Right atrium auricular region (tissue), 2 donors: ENCODE measurements at regions not wholly inside any gene's neighbourhood (a gene's known extent, or its start where the extent isn't known, plus 50 kb on each side); places are given as distances from the start of the nearest gene placed in this dataset.

ENCODE experiments used
- DNase-seq: peaks from one replicate; pipeline ENCODE4 v3.0.0-alpha.2; 2019; ENCODE audit warnings: low spot score
- H3K27ac ChIP-seq, 2 donors: fragments of 200-600 bp; sonication (generic); 1 replicate in 1 of 2; 2 replicates in 1 of 2; pipeline ENCODE4 v1.5.1; 2016 to 2019
- H3K27me3 ChIP-seq, 2 donors: fragments of 200-600 bp; sonication (generic); one replicate each; pipeline versions ENCODE4 v1.5.1 to v1.6.0; 2017 to 2019
- H3K36me3 ChIP-seq: fragments of 200-600 bp; sonication (generic); one replicate; pipeline ENCODE4 v1.5.1; 2016
- H3K4me1 ChIP-seq, 2 donors: fragments of 200-600 bp; sonication (generic); one replicate each; pipeline versions ENCODE4 v1.5.1 to v1.6.0; 2017 to 2019
- H3K4me3 ChIP-seq, 2 donors: fragments of 200-600 bp; sonication (generic); 1 replicate in 1 of 2; 2 replicates in 1 of 2; pipeline ENCODE4 v1.5.1; 2017 to 2019; ENCODE audit warnings: mild to moderate bottlenecking in 1 of 2, moderate library complexity in 1 of 2
- H3K9me3 ChIP-seq, 2 donors: fragments of 200-600 bp; sonication (generic); one replicate each; pipeline ENCODE4 v1.5.1; 2019
- TF ChIP-seq, protein P1 (sequence below), 2 donors: fragments of 200-600 bp; sonication (generic); IDR thresholded peaks; one replicate each; pipeline ENCODE4 v1.5.1; 2019; ENCODE audit warnings: antibody characterized with exemption in 2 of 2

- TF ChIP-seq, protein P1, sequence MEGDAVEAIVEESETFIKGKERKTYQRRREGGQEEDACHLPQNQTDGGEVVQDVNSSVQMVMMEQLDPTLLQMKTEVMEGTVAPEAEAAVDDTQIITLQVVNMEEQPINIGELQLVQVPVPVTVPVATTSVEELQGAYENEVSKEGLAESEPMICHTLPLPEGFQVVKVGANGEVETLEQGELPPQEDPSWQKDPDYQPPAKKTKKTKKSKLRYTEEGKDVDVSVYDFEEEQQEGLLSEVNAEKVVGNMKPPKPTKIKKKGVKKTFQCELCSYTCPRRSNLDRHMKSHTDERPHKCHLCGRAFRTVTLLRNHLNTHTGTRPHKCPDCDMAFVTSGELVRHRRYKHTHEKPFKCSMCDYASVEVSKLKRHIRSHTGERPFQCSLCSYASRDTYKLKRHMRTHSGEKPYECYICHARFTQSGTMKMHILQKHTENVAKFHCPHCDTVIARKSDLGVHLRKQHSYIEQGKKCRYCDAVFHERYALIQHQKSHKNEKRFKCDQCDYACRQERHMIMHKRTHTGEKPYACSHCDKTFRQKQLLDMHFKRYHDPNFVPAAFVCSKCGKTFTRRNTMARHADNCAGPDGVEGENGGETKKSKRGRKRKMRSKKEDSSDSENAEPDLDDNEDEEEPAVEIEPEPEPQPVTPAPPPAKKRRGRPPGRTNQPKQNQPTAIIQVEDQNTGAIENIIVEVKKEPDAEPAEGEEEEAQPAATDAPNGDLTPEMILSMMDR (IDR thresholded peaks at IDR 0.05) = no peak
- Histone ChIP-seq H3K36me3 (no peaks in the 10 kb centered on the region), H3K9me3 (no peaks in the 10 kb centered on the region), H3K4me1 (peaks cover 3 to 5% of the 10 kb centered on the region in 2 donors), H3K27me3 (no peaks in the 10 kb centered on the region), H3K27ac (peak overlapping the region; percentile 41 to 58), H3K4me3 (peak overlapping the region; percentile 6 to 32)
- DNase-seq = no peak
Measured at GRCh38 chr6:156167625-156168071, 609.5 kb upstream of the ARID1B start.

DNA sequence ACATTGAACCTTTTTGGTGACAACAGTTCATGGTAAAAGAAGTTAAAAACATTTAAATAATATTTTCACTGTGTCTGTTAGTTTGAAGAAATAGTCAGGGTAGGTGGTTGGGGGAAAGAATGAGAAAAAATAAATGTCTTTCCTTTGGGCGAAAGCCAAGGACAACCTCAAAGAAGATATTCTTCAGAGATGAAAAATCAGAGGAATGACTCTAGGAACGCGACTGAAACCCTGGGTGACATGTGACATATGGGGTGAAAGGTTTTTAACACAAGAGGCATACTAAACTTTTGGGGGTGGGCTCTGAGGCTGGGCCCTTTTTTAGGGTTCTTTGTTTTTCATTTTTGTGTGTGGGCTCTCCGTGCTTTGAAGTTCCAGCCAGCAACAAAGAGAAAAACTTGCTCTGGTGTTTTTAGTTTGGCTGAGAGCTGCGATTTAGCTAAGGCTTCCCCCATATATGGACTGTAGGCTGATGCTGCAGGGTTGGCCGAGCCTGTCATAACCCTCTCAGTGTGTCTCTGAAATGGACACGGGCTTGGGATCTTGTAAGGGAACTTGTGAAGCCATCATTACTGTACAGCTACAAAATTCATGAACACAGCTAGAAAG lies 610.1 kb upstream of the ARID1B start:
- no peaks in the 10 kb centered on the region for H3K36me3 ChIP-seq
- peaks cover 3 to 5% of the 10 kb centered on the region in 2 donors for H3K4me1 ChIP-seq
- no peak for DNase-seq
- TF ChIP-seq, protein P1 (IDR thresholded peaks at IDR 0.05) = no peak
- peak overlapping the region; percentile 41 to 58 for H3K27ac ChIP-seq
- H3K4me3 ChIP-seq = peak overlapping the region; percentile 6 to 32
- H3K27me3 ChIP-seq = no peaks in the 10 kb centered on the region
- no peaks in the 10 kb centered on the region for H3K9me3 ChIP-seq

DNA sequence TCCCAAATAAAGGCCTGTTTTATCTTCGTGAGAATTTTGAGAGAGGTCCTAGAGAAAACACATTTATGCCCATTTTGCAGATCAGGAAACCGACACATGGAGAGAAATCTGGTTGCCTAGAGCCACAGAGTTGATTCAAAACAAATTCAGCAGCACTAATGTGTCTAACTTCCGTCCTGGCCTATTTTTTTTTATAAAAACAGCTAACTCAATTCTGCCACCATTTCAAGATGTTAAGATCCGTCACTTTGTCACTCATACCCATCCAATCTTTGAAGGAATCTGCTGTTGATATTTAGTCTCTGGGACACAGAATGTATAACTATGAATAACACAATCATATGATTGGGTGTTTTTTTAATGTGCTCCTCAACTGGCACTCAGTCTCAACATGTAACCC lies 611.1 kb upstream of the ARID1B start:
- no peak for DNase-seq
- peaks cover 3 to 5% of the 10 kb centered on the region in 2 donors for H3K4me1 ChIP-seq
- no peaks in the 10 kb centered on the region for H3K27me3 ChIP-seq
- no peaks in the 10 kb centered on the region for H3K9me3 ChIP-seq
- H3K4me3 ChIP-seq = no peak overlapping the region
- TF ChIP-seq, protein P1 (IDR thresholded peaks at IDR 0.05) = no peak
- H3K36me3 ChIP-seq = no peaks in the 10 kb centered on the region
- H3K27ac ChIP-seq = no peak overlapping the region

- no peak overlapping the region for H3K4me3 ChIP-seq
- no peak overlapping the region for H3K27ac ChIP-seq
- H3K36me3 ChIP-seq = no peaks in the 10 kb centered on the region
- TF ChIP-seq, protein P1 (IDR thresholded peaks at IDR 0.05) = no peak
- no peak for DNase-seq
- H3K9me3 ChIP-seq = no peaks in the 10 kb centered on the region
- H3K27me3 ChIP-seq = no peaks in the 10 kb centered on the region
- H3K4me1 ChIP-seq = peaks cover 3 to 5% of the 10 kb centered on the region in 2 donors
Measured at GRCh38 chr6:156164701-156165452, 612.3 kb upstream of the ARID1B start.

DNA sequence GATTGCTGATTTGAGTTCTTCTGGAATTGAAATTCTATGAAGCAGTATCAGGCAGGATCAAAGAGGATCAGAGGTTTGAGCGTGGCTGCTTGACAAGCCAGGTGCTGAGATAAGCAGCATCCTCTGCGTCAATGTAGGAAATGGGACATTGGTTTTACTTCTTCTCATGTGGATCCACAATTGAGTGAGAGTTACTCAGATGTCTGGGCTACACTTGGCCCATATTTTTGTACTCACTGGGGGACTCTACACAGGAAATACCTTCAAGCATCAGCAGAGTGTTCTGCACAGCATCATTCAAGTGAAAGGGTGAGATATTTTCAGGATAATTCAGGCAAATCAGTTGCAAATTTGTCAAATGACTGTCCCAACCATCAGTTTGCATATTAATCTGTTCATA lies 613.9 kb upstream of the ARID1B start:
- Histone ChIP-seq H3K36me3 (no peaks in the 10 kb centered on the region), H3K4me1 (peaks cover 3 to 5% of the 10 kb centered on the region in 2 donors), H3K27me3 (no peaks in the 10 kb centered on the region), H3K4me3 (no peak overlapping the region), H3K9me3 (no peaks in the 10 kb centered on the region), H3K27ac (no peak overlapping the region)
- DNase-seq = no peak
- TF ChIP-seq, protein P1 (IDR thresholded peaks at IDR 0.05) = no peak
